ENCODE measurements at regions not wholly inside any gene's neighbourhood (a gene's known extent, or its start where the extent isn't known, plus 50 kb on each side); places are given as distances from the start of the nearest gene placed in this dataset.

GRCh38 chr16:62213763-62214162, 177.5 kb upstream of the CDH8 start:
- no peaks in the 10 kb centered on the region for H3K4me1 ChIP-seq (ENCODE audit: insufficient read depth, low read length)
- no peak overlapping the region for H3K27ac ChIP-seq (ENCODE audit: low read depth in 1 of 2, low read length in 2 of 2)
- intact Hi-C loops (cut with DNase I, micrococcal nuclease), result no loop called here
- H3K27me3 ChIP-seq (ENCODE audit: control insufficient read depth in 1 of 2, insufficient read depth in 2 of 2, low read length in 2 of 2), result no peaks in the 10 kb centered on the region
- H3K9me3 ChIP-seq (ENCODE audit: control insufficient read depth in 1 of 2, insufficient read depth in 1 of 2, low read length in 2 of 2), result peaks cover 5 to 9% of the 10 kb centered on the region in 2 experiments
- Mint-ChIP-seq H3K9me3 (peaks cover 13% of the 10 kb centered on the region), H3K36me3 (ENCODE audit: low read depth) (no peaks in the 10 kb centered on the region), H3K4me1 (ENCODE audit: low read depth) (no peaks in the 10 kb centered on the region), H3K27ac (no peak overlapping the region), H3K27me3 (no peaks in the 10 kb centered on the region), H3K4me3 (no peak overlapping the region)
- H3K36me3 ChIP-seq (ENCODE audit: insufficient read depth, low read length), result no peaks in the 10 kb centered on the region
- no peak for ATAC-seq (ENCODE audit: poor library complexity)
- DNase-seq, result peak in 1 of 14 experiments; percentile 3
- POLR2A ChIA-PET, result no interaction called here
- no peak for TF ChIP-seq CTCF (IDR thresholded peaks at IDR 0.05)
- CTCF ChIA-PET, result no interaction called here
- H3K4me3 ChIP-seq (ENCODE audit: low read length), result no peak overlapping the region

GRCh38 chr16:62208934-62209333, 172.7 kb upstream of the CDH8 start:
- H3K4me3 Mint-ChIP-seq, result no peak overlapping the region
- Histone ChIP-seq H3K27me3 (ENCODE audit: control insufficient read depth in 1 of 2, insufficient read depth in 2 of 2, low read length in 2 of 2) (no peaks in the 10 kb centered on the region), H3K4me3 (ENCODE audit: low read length) (no peak overlapping the region), H3K9me3 (ENCODE audit: control insufficient read depth in 1 of 2, insufficient read depth in 1 of 2, low read length in 2 of 2) (peaks cover 3 to 5% of the 10 kb centered on the region in 2 experiments), H3K27ac (ENCODE audit: low read depth in 1 of 2, low read length in 2 of 2) (no peak overlapping the region), H3K36me3 (ENCODE audit: insufficient read depth, low read length) (no peaks in the 10 kb centered on the region), H3K4me1 (ENCODE audit: insufficient read depth, low read length) (no peaks in the 10 kb centered on the region)
- H3K27ac Mint-ChIP-seq, result no peak overlapping the region
- peaks cover 12% of the 10 kb centered on the region for H3K9me3 Mint-ChIP-seq
- TF ChIP-seq CTCF (IDR thresholded peaks at IDR 0.05), result no peak
- no peaks in the 10 kb centered on the region for H3K4me1 Mint-ChIP-seq (ENCODE audit: low read depth)
- CTCF ChIA-PET, result no interaction called here
- ATAC-seq (ENCODE audit: poor library complexity), result no peak
- POLR2A ChIA-PET, result no interaction called here
- no peak for DNase-seq
- H3K36me3 Mint-ChIP-seq (ENCODE audit: low read depth), result no peaks in the 10 kb centered on the region
- intact Hi-C loops (cut with DNase I, micrococcal nuclease), result no loop called here
- H3K27me3 Mint-ChIP-seq, result no peaks in the 10 kb centered on the region

GRCh38 chr16:62205459-62205858, 169.2 kb upstream of the CDH8 start:
- POLR2A ChIA-PET, result no interaction called here
- intact Hi-C loops (cut with DNase I, micrococcal nuclease), result no loop called here
- CTCF ChIA-PET, result no interaction called here
- Histone ChIP-seq H3K36me3 (ENCODE audit: insufficient read depth, low read length) (no peaks in the 10 kb centered on the region), H3K27ac (ENCODE audit: low read depth in 1 of 2, low read length in 2 of 2) (no peak overlapping the region), H3K4me3 (ENCODE audit: low read length) (no peak overlapping the region), H3K27me3 (ENCODE audit: control insufficient read depth in 1 of 2, insufficient read depth in 2 of 2, low read length in 2 of 2) (no peaks in the 10 kb centered on the region), H3K4me1 (ENCODE audit: insufficient read depth, low read length) (no peaks in the 10 kb centered on the region), H3K9me3 (ENCODE audit: control insufficient read depth in 1 of 2, insufficient read depth in 1 of 2, low read length in 2 of 2) (peaks cover 0 to 4% of the 10 kb centered on the region in 2 experiments)
- no peaks in the 10 kb centered on the region for H3K27me3 Mint-ChIP-seq
- no peak overlapping the region for H3K4me3 Mint-ChIP-seq
- H3K9me3 Mint-ChIP-seq, result peaks cover 10% of the 10 kb centered on the region
- H3K27ac Mint-ChIP-seq, result no peak overlapping the region
- H3K4me1 Mint-ChIP-seq (ENCODE audit: low read depth), result no peaks in the 10 kb centered on the region
- ATAC-seq (ENCODE audit: poor library complexity) (no peak), DNase-seq (no peak)
- TF ChIP-seq CTCF (IDR thresholded peaks at IDR 0.05), result no peak
- no peaks in the 10 kb centered on the region for H3K36me3 Mint-ChIP-seq (ENCODE audit: low read depth)

All from CD4-positive, alpha-beta T cell (primary cell).